ENCODE measurements at regions not wholly inside any gene's neighbourhood (a gene's known extent, or its start where the extent isn't known, plus 50 kb on each side); places are given as distances from the start of the nearest gene placed in this dataset.

GRCh38 chr2:163247156-163247846 is 408.7 kb upstream of the KCNH7 start:
- no peak for TF ChIP-seq CTCF (IDR thresholded peaks at IDR 0.05)
- no peak for TF ChIP-seq EZH2 (IDR thresholded peaks at IDR 0.05; ENCODE audit: borderline replicate concordance, insufficient read depth, low read depth, low read length, poor library complexity, severe bottlenecking)
